Fibroblast of villous mesenchyme (primary cell): ENCODE measurements at regions not wholly inside any gene's neighbourhood (a gene's known extent, or its start where the extent isn't known, plus 50 kb on each side); places are given as distances from the start of the nearest gene placed in this dataset.
A peak's percentile ranks its signal among the peaks of the same experiment; 100 is the strongest.
"Not testable (repeated sequence)": the region's sequence is repeated elsewhere in the genome, so short reads cannot be mapped to it uniquely, and the experiment has no call there.

Experiments
- DNase-seq: peaks from one replicate; pipeline ENCODE4 v3.0.0-alpha.2; 2010; ENCODE audit warnings: low read depth
- H3K4me3 ChIP-seq: 2 replicates; pipeline ENCODE4 v1.5.1; 2011; ENCODE audit warnings: low read depth, mild to moderate bottlenecking, low read length
- CTCF ChIP-seq: IDR thresholded peaks from 2 replicates; pipeline ENCODE4 v1.5.1; 2012; ENCODE audit warnings: low read depth, mild to moderate bottlenecking, low read length; ENCODE audit not compliant: insufficient read depth

GRCh38 chr4:69013933-69014332 is 62.3 kb upstream of the UGT2A3 start:
- not testable (repeated sequence) for DNase-seq, H3K4me3 ChIP-seq

- H3K4me3 ChIP-seq, DNase-seq: not testable (repeated sequence)
These were observed 66.4 kb upstream of the UGT2A3 start for GRCh38 chr4:69017986-69018385.

- not testable (repeated sequence) for H3K4me3 ChIP-seq
These were observed 68.2 kb upstream of the UGT2A3 start for GRCh38 chr4:69019538-69020461.

GRCh38 chr4:69020462-69020807 is 68.8 kb upstream of the UGT2A3 start:
- DNase-seq = not testable (repeated sequence)

More at GRCh38 chr4:69019538-69020461, 68.2 kb upstream of the UGT2A3 start:
- not testable (repeated sequence) for DNase-seq

GRCh38 chr4:69025191-69025998 is 70.9 kb upstream of the UGT2B7 start:
- TF ChIP-seq CTCF = peak; percentile 52
- no peak for DNase-seq
- no peak overlapping the region for H3K4me3 ChIP-seq

More at GRCh38 chr4:69020462-69020807, 68.8 kb upstream of the UGT2A3 start:
- not testable (repeated sequence) for H3K4me3 ChIP-seq

- H3K4me3 ChIP-seq = no peak overlapping the region
These were observed 70.3 kb upstream of the UGT2B7 start for GRCh38 chr4:69025999-69026387.

GRCh38 chr4:69026974-69027373 is 69.3 kb upstream of the UGT2B7 start:
- no peak for DNase-seq
- H3K4me3 ChIP-seq = no peak overlapping the region
- TF ChIP-seq CTCF = no peak

More at GRCh38 chr4:69025999-69026387, 70.3 kb upstream of the UGT2B7 start:
- no peak for DNase-seq
- no peak for TF ChIP-seq CTCF

- no peak for TF ChIP-seq CTCF
- no peak for DNase-seq
- H3K4me3 ChIP-seq = no peak overlapping the region
These were observed 65.9 kb upstream of the UGT2B7 start for GRCh38 chr4:69030326-69030725.
